ENCODE measurements at regions not wholly inside any gene's neighbourhood (a gene's known extent, or its start where the extent isn't known, plus 50 kb on each side); places are given as distances from the start of the nearest gene placed in this dataset.

- no peak for TF ChIP-seq CTCF (IDR thresholded peaks at IDR 0.05; ENCODE audit: unreplicated experiment)
- Mint-ChIP-seq H3K27me3 (peaks cover 53% of the 10 kb centered on the region), H3K27ac (no peak overlapping the region), H3K4me1 (ENCODE audit: low read depth) (peaks cover 31% of the 10 kb centered on the region), H3K4me3 (ENCODE audit: low read depth) (no peak overlapping the region), H3K9me3 (ENCODE audit: low read depth) (no peaks in the 10 kb centered on the region), H3K36me3 (ENCODE audit: insufficient read depth) (no peaks in the 10 kb centered on the region)
- DNase-seq (ENCODE audit: low spot score, unreplicated experiment), result no peak
These were observed 463.1 kb downstream of the DMAC1 start for GRCh38 chr9:7336356-7337065.

DNA sequence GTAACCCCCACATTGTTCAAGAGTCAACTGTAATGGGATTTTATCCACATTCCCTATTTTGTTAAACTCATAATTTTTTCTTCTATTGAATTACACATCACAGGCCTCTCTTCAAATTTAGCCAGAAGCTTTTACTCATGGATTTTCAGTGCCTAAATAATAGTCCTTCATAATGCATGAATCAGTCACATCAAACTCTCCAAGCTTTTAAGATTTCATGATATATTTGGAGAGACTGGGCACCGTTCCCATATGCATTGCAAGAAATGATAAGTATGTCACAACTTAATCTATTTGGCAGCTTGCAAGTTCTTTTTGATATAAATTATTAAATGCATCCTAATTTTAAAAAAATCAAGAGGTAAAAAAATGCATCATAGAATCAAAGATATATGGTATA, 465.9 kb downstream of the DMAC1 start:
- Mint-ChIP-seq H3K9me3 (ENCODE audit: low read depth) (peaks cover under 1% of the 10 kb centered on the region), H3K27ac (no peak overlapping the region), H3K27me3 (peaks cover 60% of the 10 kb centered on the region), H3K4me1 (ENCODE audit: low read depth) (peaks cover 22% of the 10 kb centered on the region), H3K36me3 (ENCODE audit: insufficient read depth) (no peaks in the 10 kb centered on the region), H3K4me3 (ENCODE audit: low read depth) (no peak overlapping the region)
- no peak for DNase-seq (ENCODE audit: low spot score, unreplicated experiment)
- TF ChIP-seq CTCF (IDR thresholded peaks at IDR 0.05; ENCODE audit: unreplicated experiment), result no peak

- no peak for DNase-seq (ENCODE audit: low spot score, unreplicated experiment)
- peaks cover 58% of the 10 kb centered on the region for H3K27me3 Mint-ChIP-seq
- H3K27ac Mint-ChIP-seq, result no peak overlapping the region
- peaks cover 3% of the 10 kb centered on the region for H3K9me3 Mint-ChIP-seq (ENCODE audit: low read depth)
- no peak overlapping the region for H3K4me3 Mint-ChIP-seq (ENCODE audit: low read depth)
- no peaks in the 10 kb centered on the region for H3K36me3 Mint-ChIP-seq (ENCODE audit: insufficient read depth)
- TF ChIP-seq CTCF (IDR thresholded peaks at IDR 0.05; ENCODE audit: unreplicated experiment), result no peak
- H3K4me1 Mint-ChIP-seq (ENCODE audit: low read depth), result peaks cover 23% of the 10 kb centered on the region
These were observed 466.8 kb downstream of the DMAC1 start for GRCh38 chr9:7332780-7333179.

GRCh38 chr9:7328453-7328852, 471.1 kb downstream of the DMAC1 start:
- peaks cover 14% of the 10 kb centered on the region for H3K4me1 Mint-ChIP-seq (ENCODE audit: low read depth)
- H3K27ac Mint-ChIP-seq, result no peak overlapping the region
- H3K9me3 Mint-ChIP-seq (ENCODE audit: low read depth), result peaks cover 3% of the 10 kb centered on the region
- H3K4me3 Mint-ChIP-seq (ENCODE audit: low read depth), result peak overlapping the region; percentile 41
- no peak for TF ChIP-seq CTCF (IDR thresholded peaks at IDR 0.05; ENCODE audit: unreplicated experiment)
- no peak for DNase-seq (ENCODE audit: low spot score, unreplicated experiment)
- H3K27me3 Mint-ChIP-seq, result peaks cover 66% of the 10 kb centered on the region
- no peaks in the 10 kb centered on the region for H3K36me3 Mint-ChIP-seq (ENCODE audit: insufficient read depth)

- no peak for TF ChIP-seq CTCF (IDR thresholded peaks at IDR 0.05; ENCODE audit: unreplicated experiment)
- peaks cover 13% of the 10 kb centered on the region for H3K4me1 Mint-ChIP-seq (ENCODE audit: low read depth)
- H3K27me3 Mint-ChIP-seq, result peaks cover 52% of the 10 kb centered on the region
- DNase-seq (ENCODE audit: low spot score, unreplicated experiment), result no peak
- H3K27ac Mint-ChIP-seq, result no peak overlapping the region
- H3K4me3 Mint-ChIP-seq (ENCODE audit: low read depth), result no peak overlapping the region
- H3K36me3 Mint-ChIP-seq (ENCODE audit: insufficient read depth), result no peaks in the 10 kb centered on the region
- peaks cover 3% of the 10 kb centered on the region for H3K9me3 Mint-ChIP-seq (ENCODE audit: low read depth)
These were observed 473.6 kb downstream of the DMAC1 start for GRCh38 chr9:7325995-7326394.

All from progenitor cell of endocrine pancreas (in vitro differentiated cells).